Right lobe of liver (tissue), 4 donors: ENCODE measurements at regions not wholly inside any gene's neighbourhood (a gene's known extent, or its start where the extent isn't known, plus 50 kb on each side); places are given as distances from the start of the nearest gene placed in this dataset.

Experiments
- POLR2A ChIP-seq: fragments of 450-650 bp; IDR thresholded peaks from one replicate; pipeline ENCODE4 v1.6.1; 2017; ENCODE audit warnings: antibody characterized with exemption, mild to moderate bottlenecking
- TF ChIP-seq, protein P1 (sequence below), 4 donors: fragments of 200-600 bp in 3 of 4; fragments of 450-650 bp in 1 of 4; IDR thresholded peaks; one replicate each; pipeline versions ENCODE4 v1.5.1 to v1.8.0; 2016 to 2022; ENCODE audit warnings: antibody characterized with exemption in 4 of 4, mild to moderate bottlenecking in 2 of 4
- donor health status: DM: no; HTN: no; CAD: no.
- donor health status: DM: no; HTN: no; CAD: no.
- donor health status: DM: no; HTN: yes; CAD: no.

DNA sequence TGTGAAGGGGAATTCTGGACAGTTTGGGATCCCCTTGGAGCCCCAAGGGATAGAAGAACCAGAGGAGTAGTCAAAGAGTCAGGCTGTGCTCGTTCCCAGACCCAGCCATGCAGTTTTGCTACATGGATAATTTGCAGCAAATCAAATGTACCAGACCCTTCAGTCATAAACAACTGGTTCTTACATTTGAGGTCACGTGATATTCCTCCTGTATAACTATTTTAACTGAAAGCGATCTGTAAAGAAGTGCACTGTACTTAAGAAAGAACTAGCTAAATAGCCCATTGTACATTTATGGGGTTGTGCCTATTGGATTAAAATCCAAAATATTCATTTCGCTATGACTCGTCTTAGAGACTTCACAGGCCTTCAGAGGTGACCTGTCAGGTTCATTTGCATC, 550.2 kb upstream of the TENM3 start:
- TF ChIP-seq, protein P1, sequence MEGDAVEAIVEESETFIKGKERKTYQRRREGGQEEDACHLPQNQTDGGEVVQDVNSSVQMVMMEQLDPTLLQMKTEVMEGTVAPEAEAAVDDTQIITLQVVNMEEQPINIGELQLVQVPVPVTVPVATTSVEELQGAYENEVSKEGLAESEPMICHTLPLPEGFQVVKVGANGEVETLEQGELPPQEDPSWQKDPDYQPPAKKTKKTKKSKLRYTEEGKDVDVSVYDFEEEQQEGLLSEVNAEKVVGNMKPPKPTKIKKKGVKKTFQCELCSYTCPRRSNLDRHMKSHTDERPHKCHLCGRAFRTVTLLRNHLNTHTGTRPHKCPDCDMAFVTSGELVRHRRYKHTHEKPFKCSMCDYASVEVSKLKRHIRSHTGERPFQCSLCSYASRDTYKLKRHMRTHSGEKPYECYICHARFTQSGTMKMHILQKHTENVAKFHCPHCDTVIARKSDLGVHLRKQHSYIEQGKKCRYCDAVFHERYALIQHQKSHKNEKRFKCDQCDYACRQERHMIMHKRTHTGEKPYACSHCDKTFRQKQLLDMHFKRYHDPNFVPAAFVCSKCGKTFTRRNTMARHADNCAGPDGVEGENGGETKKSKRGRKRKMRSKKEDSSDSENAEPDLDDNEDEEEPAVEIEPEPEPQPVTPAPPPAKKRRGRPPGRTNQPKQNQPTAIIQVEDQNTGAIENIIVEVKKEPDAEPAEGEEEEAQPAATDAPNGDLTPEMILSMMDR (IDR thresholded peaks at IDR 0.05): no peak
- TF ChIP-seq POLR2A: no peak
